Esophagus squamous epithelium (tissue), 5 donors: ENCODE measurements at regions not wholly inside any gene's neighbourhood (a gene's known extent, or its start where the extent isn't known, plus 50 kb on each side); places are given as distances from the start of the nearest gene placed in this dataset.
"Not testable (repeated sequence)": the region's sequence is repeated elsewhere in the genome, so short reads cannot be mapped to it uniquely, and the experiment has no call there.

Source experiments
- DNase-seq: peaks from one replicate; lab custom pipeline; 2025; lab: John Stamatoyannopoulos, UW
- H3K27ac ChIP-seq, 4 donors: fragments of 200-600 bp; sonication (generic); one replicate each; pipeline ENCODE4 v1.5.1; 2016 to 2019; ENCODE audit warnings: mild to moderate bottlenecking in 1 of 4
- H3K27me3 ChIP-seq, 4 donors: fragments of 200-600 bp; sonication (generic); 1 replicate in 3 of 4; 2 replicates in 1 of 4; pipeline versions ENCODE4 v1.5.1 to v1.6.0; 2017 to 2021; ENCODE audit warnings: antibody characterized with exemption in 1 of 4
- H3K36me3 ChIP-seq, 3 donors: fragments of 200-600 bp; sonication (generic); one replicate each; pipeline ENCODE4 v1.5.1; 2016 to 2019
- H3K4me1 ChIP-seq, 3 donors: fragments of 200-600 bp; sonication (generic); one replicate each; pipeline ENCODE4 v1.5.1; 2017 to 2019
- H3K4me3 ChIP-seq, 4 donors: fragments of 200-600 bp; sonication (generic); 1 replicate in 3 of 4; 2 replicates in 1 of 4; pipeline ENCODE4 v1.5.1; 2016 to 2019; ENCODE audit warnings: mild to moderate bottlenecking in 2 of 4, moderate library complexity in 1 of 4
- H3K9me3 ChIP-seq, 3 donors: fragments of 200-600 bp; sonication (generic); one replicate each; pipeline ENCODE4 v1.5.1; 2016 to 2019
- POLR2A ChIP-seq, 4 donors: fragments of 450-650 bp; IDR thresholded peaks; one replicate each; pipeline ENCODE4 v1.6.1; 2017; ENCODE audit warnings: antibody characterized with exemption in 4 of 4, mild to moderate bottlenecking in 4 of 4, moderate library complexity in 3 of 4
- WGBS, 2 donors: methylation state at CpG; one replicate each; pipeline ENCODE4 v1.1.5; 2018; 5-methylcytosine and 5-hydroxymethylcytosine counted together
- intact Hi-C: fragments of 100-400 bp; cut with DNase I; formaldehyde crosslinking; loops from one replicate; pipeline ENCODE4 v1.15.0; 2022
- TF ChIP-seq, protein P1 (sequence below), 6 experiments: fragments of 450-650 bp in 4 of 6; fragments of 200-600 bp in 2 of 6; sonication (generic) in 2 of 6; IDR thresholded peaks; one replicate each; pipeline ENCODE4 v1.5.1; 2016 to 2019; ENCODE audit warnings: antibody characterized with exemption in 6 of 6, mild to moderate bottlenecking in 4 of 6, moderate library complexity in 4 of 6
- donor health status: DM: yes; HTN: yes; CAD: no.

- intact Hi-C loops = no loop called here
- no peak overlapping the region for H3K4me3 ChIP-seq
- no peaks in the 10 kb centered on the region for H3K4me1 ChIP-seq
- no peaks in the 10 kb centered on the region for H3K9me3 ChIP-seq
- no peaks in the 10 kb centered on the region for H3K27me3 ChIP-seq
- TF ChIP-seq, protein P1, sequence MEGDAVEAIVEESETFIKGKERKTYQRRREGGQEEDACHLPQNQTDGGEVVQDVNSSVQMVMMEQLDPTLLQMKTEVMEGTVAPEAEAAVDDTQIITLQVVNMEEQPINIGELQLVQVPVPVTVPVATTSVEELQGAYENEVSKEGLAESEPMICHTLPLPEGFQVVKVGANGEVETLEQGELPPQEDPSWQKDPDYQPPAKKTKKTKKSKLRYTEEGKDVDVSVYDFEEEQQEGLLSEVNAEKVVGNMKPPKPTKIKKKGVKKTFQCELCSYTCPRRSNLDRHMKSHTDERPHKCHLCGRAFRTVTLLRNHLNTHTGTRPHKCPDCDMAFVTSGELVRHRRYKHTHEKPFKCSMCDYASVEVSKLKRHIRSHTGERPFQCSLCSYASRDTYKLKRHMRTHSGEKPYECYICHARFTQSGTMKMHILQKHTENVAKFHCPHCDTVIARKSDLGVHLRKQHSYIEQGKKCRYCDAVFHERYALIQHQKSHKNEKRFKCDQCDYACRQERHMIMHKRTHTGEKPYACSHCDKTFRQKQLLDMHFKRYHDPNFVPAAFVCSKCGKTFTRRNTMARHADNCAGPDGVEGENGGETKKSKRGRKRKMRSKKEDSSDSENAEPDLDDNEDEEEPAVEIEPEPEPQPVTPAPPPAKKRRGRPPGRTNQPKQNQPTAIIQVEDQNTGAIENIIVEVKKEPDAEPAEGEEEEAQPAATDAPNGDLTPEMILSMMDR (IDR thresholded peaks at IDR 0.05) = no peak
- no peak for TF ChIP-seq POLR2A (IDR thresholded peaks at IDR 0.05)
- no peaks in the 10 kb centered on the region for H3K36me3 ChIP-seq
- 27 to 33% methylated on average over 2 of the region's 2 CpGs for WGBS, 2 donors
- no peak overlapping the region for H3K27ac ChIP-seq
- DNase-seq = no peak
Measured at GRCh38 chr3:86410587-86410986, 580.4 kb downstream of the VGLL3 start.

- H3K4me1 ChIP-seq, H3K27ac ChIP-seq, H3K27me3 ChIP-seq, intact Hi-C loops, DNase-seq, H3K36me3 ChIP-seq, H3K9me3 ChIP-seq, H3K4me3 ChIP-seq: not testable (repeated sequence)
- 48 to 53% methylated on average over 5 of the region's 5 CpGs for WGBS, 2 donors
Measured at GRCh38 chr3:86389759-86390158, 601.2 kb downstream of the VGLL3 start.

DNA sequence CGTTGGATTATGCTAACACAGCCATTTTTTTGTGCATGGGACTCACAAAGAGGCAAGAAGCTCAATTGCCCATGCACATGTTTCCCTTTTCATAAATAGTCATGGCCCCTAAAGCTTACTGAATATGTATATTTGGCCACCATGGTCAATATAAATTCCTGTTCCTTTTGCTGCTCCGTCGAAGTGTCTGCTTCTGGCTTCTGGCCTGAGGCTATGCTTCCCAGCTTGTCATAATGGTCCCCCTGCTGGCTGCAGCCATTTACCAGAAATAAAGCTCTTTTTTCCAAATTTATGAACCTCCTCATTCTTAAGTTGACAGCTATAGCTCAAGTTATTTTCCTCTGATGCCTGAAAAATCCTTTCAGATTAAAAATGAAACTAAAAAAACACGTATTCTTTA lies 602.1 kb downstream of the VGLL3 start:
- no peak for TF ChIP-seq POLR2A (IDR thresholded peaks at IDR 0.05)
- TF ChIP-seq, protein P1 (IDR thresholded peaks at IDR 0.05) = no peak
- H3K27ac ChIP-seq = no peak overlapping the region
- H3K9me3 ChIP-seq = peaks cover 0 to 4% (median 0%) of the 10 kb centered on the region in 3 donors
- H3K4me3 ChIP-seq = no peak overlapping the region
- intact Hi-C loops = no loop called here
- H3K36me3 ChIP-seq = no peaks in the 10 kb centered on the region
- DNase-seq = no peak
- no peaks in the 10 kb centered on the region for H3K4me1 ChIP-seq
- 66 to 70% methylated on average over 4 of the region's 4 CpGs for whole genome bisulfite sequencing, 2 donors
- H3K27me3 ChIP-seq = no peaks in the 10 kb centered on the region

GRCh38 chr3:86382556-86382955 lies 608.4 kb downstream of the VGLL3 start:
- no peaks in the 10 kb centered on the region for H3K9me3 ChIP-seq
- intact Hi-C loops = no loop called here
- H3K27me3 ChIP-seq = no peaks in the 10 kb centered on the region
- no peak for DNase-seq
- WGBS, 2 donors = 61 to 72% methylated on average over 3 of the region's 3 CpGs
- H3K36me3 ChIP-seq = no peaks in the 10 kb centered on the region
- no peak overlapping the region for H3K27ac ChIP-seq
- no peak overlapping the region for H3K4me3 ChIP-seq
- no peak for TF ChIP-seq POLR2A (IDR thresholded peaks at IDR 0.05)
- TF ChIP-seq, protein P1 (IDR thresholded peaks at IDR 0.05) = no peak
- H3K4me1 ChIP-seq = no peaks in the 10 kb centered on the region

DNA sequence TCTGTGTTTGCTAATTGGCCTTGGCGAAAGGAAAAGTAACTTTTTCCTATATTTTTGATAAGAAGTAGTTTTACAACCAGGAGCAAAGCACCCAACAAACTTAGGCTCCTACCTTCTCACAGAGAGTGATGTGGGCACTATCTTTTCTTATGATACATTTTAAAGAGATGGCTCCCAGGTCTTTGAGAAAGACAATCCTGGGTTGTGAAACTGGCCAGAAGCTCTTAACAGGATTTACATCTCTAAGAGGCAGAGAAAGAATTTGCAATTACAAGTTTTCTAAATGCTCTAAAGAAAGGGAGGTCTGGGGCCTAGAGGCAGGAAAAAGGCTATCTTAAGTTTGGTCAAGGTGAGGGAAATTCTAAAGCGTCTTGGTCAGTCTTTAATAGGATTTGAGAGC lies 609.7 kb downstream of the VGLL3 start:
- WGBS, 2 donors = 68 to 77% methylated on average over 2 of the region's 2 CpGs
- no peak overlapping the region for H3K27ac ChIP-seq
- H3K9me3 ChIP-seq = no peaks in the 10 kb centered on the region
- no peaks in the 10 kb centered on the region for H3K36me3 ChIP-seq
- TF ChIP-seq, protein P1 (IDR thresholded peaks at IDR 0.05) = no peak
- TF ChIP-seq POLR2A (IDR thresholded peaks at IDR 0.05) = no peak
- no peak for DNase-seq
- H3K4me1 ChIP-seq = no peaks in the 10 kb centered on the region
- no peaks in the 10 kb centered on the region for H3K27me3 ChIP-seq
- no peak overlapping the region for H3K4me3 ChIP-seq
- intact Hi-C loops = no loop called here

- Histone ChIP-seq H3K9me3 (no peaks in the 10 kb centered on the region), H3K4me3 (no peak overlapping the region), H3K27ac (no peak overlapping the region), H3K27me3 (no peaks in the 10 kb centered on the region), H3K36me3 (no peaks in the 10 kb centered on the region), H3K4me1 (no peaks in the 10 kb centered on the region)
- intact Hi-C loops = no loop called here
- TF ChIP-seq, protein P1 (IDR thresholded peaks at IDR 0.05) = no peak
- TF ChIP-seq POLR2A (IDR thresholded peaks at IDR 0.05) = no peak
- no peak for DNase-seq
- WGBS, 2 donors = 52 to 78% methylated on average over 2 of the region's 2 CpGs
Measured at GRCh38 chr3:86379280-86379679, 611.7 kb downstream of the VGLL3 start.
